ENCODE measurements at regions not wholly inside any gene's neighbourhood (a gene's known extent, or its start where the extent isn't known, plus 50 kb on each side); places are given as distances from the start of the nearest gene placed in this dataset.

DNA sequence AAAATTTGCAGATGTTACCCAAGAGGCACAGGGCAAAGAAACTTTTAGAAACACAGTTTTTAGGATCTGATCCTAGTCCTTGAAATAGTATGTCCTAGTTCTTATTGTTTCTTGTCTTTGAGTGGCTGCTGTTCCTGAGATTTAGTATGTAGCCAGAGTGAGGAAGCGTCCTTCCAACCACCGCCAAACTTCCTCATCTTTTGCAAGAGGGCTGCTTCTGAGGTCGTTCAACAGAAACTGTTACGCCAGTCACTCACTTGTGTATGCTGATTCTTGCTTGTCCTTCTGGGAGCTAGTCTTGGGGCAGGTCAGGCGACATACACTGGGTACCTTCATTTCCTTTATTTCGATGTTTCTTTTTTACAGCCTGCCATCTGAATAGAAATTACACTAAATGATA is 577.3 kb upstream of the ZNF717 start:
- Histone ChIP-seq H3K36me3 (no peaks in the 10 kb centered on the region), H3K4me1 (no peaks in the 10 kb centered on the region), H3K27ac (no peak overlapping the region), H3K4me3 (no peak overlapping the region), H3K9me3 (no peaks in the 10 kb centered on the region), H3K27me3 (no peaks in the 10 kb centered on the region)
- no peak for DNase-seq
- TF ChIP-seq, protein P1, sequence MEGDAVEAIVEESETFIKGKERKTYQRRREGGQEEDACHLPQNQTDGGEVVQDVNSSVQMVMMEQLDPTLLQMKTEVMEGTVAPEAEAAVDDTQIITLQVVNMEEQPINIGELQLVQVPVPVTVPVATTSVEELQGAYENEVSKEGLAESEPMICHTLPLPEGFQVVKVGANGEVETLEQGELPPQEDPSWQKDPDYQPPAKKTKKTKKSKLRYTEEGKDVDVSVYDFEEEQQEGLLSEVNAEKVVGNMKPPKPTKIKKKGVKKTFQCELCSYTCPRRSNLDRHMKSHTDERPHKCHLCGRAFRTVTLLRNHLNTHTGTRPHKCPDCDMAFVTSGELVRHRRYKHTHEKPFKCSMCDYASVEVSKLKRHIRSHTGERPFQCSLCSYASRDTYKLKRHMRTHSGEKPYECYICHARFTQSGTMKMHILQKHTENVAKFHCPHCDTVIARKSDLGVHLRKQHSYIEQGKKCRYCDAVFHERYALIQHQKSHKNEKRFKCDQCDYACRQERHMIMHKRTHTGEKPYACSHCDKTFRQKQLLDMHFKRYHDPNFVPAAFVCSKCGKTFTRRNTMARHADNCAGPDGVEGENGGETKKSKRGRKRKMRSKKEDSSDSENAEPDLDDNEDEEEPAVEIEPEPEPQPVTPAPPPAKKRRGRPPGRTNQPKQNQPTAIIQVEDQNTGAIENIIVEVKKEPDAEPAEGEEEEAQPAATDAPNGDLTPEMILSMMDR (IDR thresholded peaks at IDR 0.05) = no peak
- intact Hi-C loops (cut with DNase I; ENCODE audit: low total_unique reads) = no loop called here

DNA sequence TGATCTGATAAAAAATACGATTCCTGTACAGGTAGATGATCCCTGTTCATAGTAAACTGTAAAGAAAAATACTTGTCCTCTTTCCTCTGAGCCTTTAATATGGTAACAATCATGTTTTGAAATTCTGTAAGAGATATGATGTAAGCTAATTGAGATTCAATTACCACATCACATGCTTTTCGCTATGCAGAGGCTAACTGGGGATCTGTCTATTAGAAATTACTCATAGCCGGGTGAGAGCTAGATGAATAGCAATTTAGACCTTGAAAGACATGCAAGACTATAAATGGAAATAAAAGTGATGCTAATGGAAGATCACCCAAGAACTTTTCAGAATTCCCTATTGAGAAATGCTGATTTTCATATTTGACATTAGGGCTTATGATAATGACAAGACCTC is 579.9 kb upstream of the ZNF717 start:
- H3K4me3 ChIP-seq = no peak overlapping the region
- intact Hi-C loops (cut with DNase I; ENCODE audit: low total_unique reads) = no loop called here
- no peaks in the 10 kb centered on the region for H3K27me3 ChIP-seq
- no peaks in the 10 kb centered on the region for H3K36me3 ChIP-seq
- H3K9me3 ChIP-seq = no peaks in the 10 kb centered on the region
- DNase-seq = no peak
- no peaks in the 10 kb centered on the region for H3K4me1 ChIP-seq
- H3K27ac ChIP-seq = no peak overlapping the region
- TF ChIP-seq, protein P1 (IDR thresholded peaks at IDR 0.05) = no peak

DNA sequence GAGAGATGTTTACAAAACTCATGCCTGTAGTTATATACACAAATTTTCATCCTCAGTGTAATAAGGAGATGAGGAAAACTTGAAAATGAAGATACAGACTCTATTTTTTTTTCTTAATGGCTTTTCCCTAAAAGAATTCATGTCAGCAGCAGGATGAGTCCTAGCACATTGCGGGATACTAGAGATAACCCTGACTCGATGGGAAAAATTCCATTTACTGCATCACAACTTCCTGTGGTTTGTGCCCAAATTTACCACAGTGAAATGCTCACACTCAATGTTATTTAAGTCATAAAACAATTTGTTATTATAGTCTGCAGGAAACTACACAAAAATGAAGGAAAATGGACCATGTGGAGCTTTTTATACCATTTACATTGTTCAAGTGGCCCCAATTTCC is 581.9 kb upstream of the ZNF717 start:
- Histone ChIP-seq H3K4me3 (no peak overlapping the region), H3K4me1 (no peaks in the 10 kb centered on the region), H3K9me3 (no peaks in the 10 kb centered on the region), H3K27ac (no peak overlapping the region), H3K36me3 (no peaks in the 10 kb centered on the region), H3K27me3 (no peaks in the 10 kb centered on the region)
- intact Hi-C loops (cut with DNase I; ENCODE audit: low total_unique reads) = no loop called here
- no peak for DNase-seq
- TF ChIP-seq, protein P1 (IDR thresholded peaks at IDR 0.05) = no peak

DNA sequence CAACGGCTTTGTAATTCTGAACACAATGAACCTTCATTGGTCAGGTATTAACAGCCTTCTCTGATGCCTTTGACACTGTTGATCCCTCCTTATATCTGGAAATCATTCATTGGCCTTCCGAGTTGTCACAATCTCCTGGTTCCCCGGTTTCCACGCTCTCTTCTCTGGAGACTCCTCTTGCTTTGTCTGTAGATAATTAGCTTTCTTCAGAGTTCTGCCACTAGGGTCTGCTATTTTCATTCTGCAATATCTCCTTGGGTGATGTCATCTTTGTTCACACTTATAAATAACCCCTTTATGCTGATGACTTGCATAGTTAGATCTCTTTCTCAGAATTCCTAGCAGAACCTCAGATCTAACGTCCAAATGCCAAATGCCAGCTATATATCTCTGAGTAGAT is 583.8 kb upstream of the ZNF717 start:
- intact Hi-C loops (cut with DNase I; ENCODE audit: low total_unique reads) = no loop called here

DNA sequence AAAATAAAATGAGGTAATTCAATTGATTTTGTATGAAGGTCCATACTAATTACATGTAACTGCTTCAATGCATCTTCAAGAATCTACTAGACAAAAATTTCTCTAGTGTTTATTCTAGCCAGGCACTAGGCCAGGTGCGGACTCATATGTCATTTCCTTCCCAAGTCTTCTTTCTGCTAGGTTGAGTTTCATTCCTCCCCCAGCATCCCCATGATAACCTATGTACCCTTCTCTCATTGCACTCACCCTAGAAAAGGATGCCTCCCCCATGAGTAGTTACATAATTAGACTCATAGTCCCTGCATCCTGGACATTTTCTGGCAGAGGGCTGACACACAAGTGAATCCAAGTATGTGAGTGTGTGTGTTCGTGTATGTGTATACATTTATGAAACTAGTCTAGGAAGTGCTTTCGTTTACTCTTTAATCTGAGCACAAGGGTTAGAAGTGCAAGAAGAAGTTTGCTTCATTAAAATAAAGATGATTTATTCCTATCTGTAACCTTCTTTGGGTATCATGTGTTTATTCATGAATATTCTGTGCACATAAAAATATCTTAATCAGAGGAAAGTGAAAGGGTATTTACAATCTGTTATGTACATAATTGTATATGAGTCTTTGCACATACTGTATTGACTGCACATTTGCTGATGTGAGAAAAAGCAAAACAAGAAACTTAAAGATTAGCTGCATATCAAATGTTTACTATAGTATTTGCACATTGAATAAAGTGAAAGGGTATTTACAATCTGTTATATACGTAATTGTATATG is 585.6 kb upstream of the ZNF717 start:
- no peak overlapping the region for H3K4me3 ChIP-seq
- TF ChIP-seq, protein P1 (IDR thresholded peaks at IDR 0.05) = no peak
- intact Hi-C loops (cut with DNase I; ENCODE audit: low total_unique reads) = no loop called here
- DNase-seq = no peak
- H3K4me1 ChIP-seq = no peaks in the 10 kb centered on the region
- H3K27ac ChIP-seq = no peak overlapping the region
- H3K36me3 ChIP-seq = no peaks in the 10 kb centered on the region
- no peaks in the 10 kb centered on the region for H3K27me3 ChIP-seq
- no peaks in the 10 kb centered on the region for H3K9me3 ChIP-seq

More for the DNA sequence above, 583.8 kb upstream of the ZNF717 start:
- no peaks in the 10 kb centered on the region for H3K36me3 ChIP-seq
- no peaks in the 10 kb centered on the region for H3K9me3 ChIP-seq
- no peak overlapping the region for H3K4me3 ChIP-seq
- no peaks in the 10 kb centered on the region for H3K4me1 ChIP-seq
- no peaks in the 10 kb centered on the region for H3K27me3 ChIP-seq
- TF ChIP-seq, protein P1 (IDR thresholded peaks at IDR 0.05) = no peak
- no peak overlapping the region for H3K27ac ChIP-seq
- no peak for DNase-seq

All from tibial artery (tissue), 4 donors.